ENCODE measurements at regions not wholly inside any gene's neighbourhood (a gene's known extent, or its start where the extent isn't known, plus 50 kb on each side); places are given as distances from the start of the nearest gene placed in this dataset.

GRCh38 chr5:104941030-104941645 lies 1378.5 kb upstream of the NUDT12 start:
- no peak overlapping the region for H2BK15ac ChIP-seq (ENCODE audit: low read depth, low read length)
- no peaks in the 10 kb centered on the region for H3K36me3 ChIP-seq (ENCODE audit: control insufficient read depth, insufficient read depth, low read length)
- no peak overlapping the region for H3K18ac ChIP-seq (ENCODE audit: low read depth, low read length)
- no peak for DNase-seq
- no peaks in the 10 kb centered on the region for H3K4me1 ChIP-seq (ENCODE audit: control insufficient read depth, insufficient read depth, low read length)
- H3K23ac ChIP-seq (ENCODE audit: low read depth, low read length): no peak overlapping the region
- ChIA-PET CTCF (no interaction called here), POLR2A (ENCODE audit: unreplicated experiment) (no interaction called here)
- no peak overlapping the region for H2BK5ac ChIP-seq (ENCODE audit: low read depth, low read length, poor library complexity, severe bottlenecking)
- H3K9me1 ChIP-seq (ENCODE audit: insufficient read depth, low read length): no peaks in the 10 kb centered on the region
- no peak overlapping the region for H3K4me2 ChIP-seq (ENCODE audit: low read depth, low read length)
- H3K27ac ChIP-seq (ENCODE audit: insufficient read depth, low read length): no peak overlapping the region
- no peaks in the 10 kb centered on the region for H3K79me1 ChIP-seq (ENCODE audit: low read depth in 1 of 2, low read length in 2 of 2)
- H3K9me3 ChIP-seq (ENCODE audit: control insufficient read depth, insufficient read depth, low read length): no peaks in the 10 kb centered on the region
- in situ Hi-C loops (cut with MboI; ENCODE audit: low sequenced_read_pairs) (no loop called here), intact Hi-C loops (cut with micrococcal nuclease) (no loop called here), dilution Hi-C loops (cut with HindIII; ENCODE audit: low sequenced_read_pairs, unreplicated experiment) (no loop called here)
- H2AK9ac ChIP-seq (replicated peaks; ENCODE audit: low read depth, low read length, poor library complexity): no peak overlapping the region
- H3K9ac ChIP-seq (ENCODE audit: low read depth, low read length): no peak overlapping the region
- TF ChIP-seq MXI1 (IDR thresholded peaks at IDR 0.05; ENCODE audit: borderline replicate concordance, low read depth, low read length) (no peak), CHD1 (IDR thresholded peaks at IDR 0.05; ENCODE audit: low read depth, low read length) (no peak), BHLHE40 (IDR thresholded peaks at IDR 0.05; ENCODE audit: low read depth, low read length) (no peak), FOS (IDR thresholded peaks at IDR 0.05; ENCODE audit: low read depth, low read length) (no peak), ELK1 (IDR thresholded peaks at IDR 0.05; ENCODE audit: borderline replicate concordance, low read depth, low read length) (no peak), SMC3 (IDR thresholded peaks at IDR 0.05; ENCODE audit: low read depth, low read length) (no peak), MAFK (IDR thresholded peaks at IDR 0.05; ENCODE audit: low read depth, low read length) (no peak), CTCF (conservative IDR thresholded peaks at IDR 0.05; ENCODE audit: low read depth, low read length) (no peak), POLR2A (IDR thresholded peaks at IDR 0.05; ENCODE audit: low read depth, low read length) (no peak)
- no peak overlapping the region for H2BK120ac ChIP-seq (ENCODE audit: low read depth, low read length)
- no peak overlapping the region for H3K4ac ChIP-seq (ENCODE audit: low read depth, low read length)
- no TSS peak for BruUV-seq (replicated peaks)
- no peaks in the 10 kb centered on the region for H3K27me3 ChIP-seq (ENCODE audit: control insufficient read depth, insufficient read depth, low read length)
- no peak overlapping the region for H2AFZ ChIP-seq (replicated peaks; ENCODE audit: low read length, poor library complexity)
- H2BK20ac ChIP-seq (ENCODE audit: low read depth, low read length): no peak overlapping the region
- H4K5ac ChIP-seq (ENCODE audit: low read depth, low read length): no peak overlapping the region
- no peak overlapping the region for H3K14ac ChIP-seq (replicated peaks; ENCODE audit: low read depth, low read length)
- no peak overlapping the region for H2AK5ac ChIP-seq (ENCODE audit: low read depth, low read length)
- 67% methylated on average over 2 of the region's 2 CpGs; no CpG with 5 or more reads in 1 of the 2 experiments for WGBS, 2 experiments (ENCODE audit: extremely low coverage in 2 of 2, insufficient read length in 1 of 2)
- no peak overlapping the region for H3K56ac ChIP-seq (ENCODE audit: extremely low read depth, insufficient read depth, low read length)
- H3K4me3 ChIP-seq (ENCODE audit: insufficient read depth, low read depth, low read length): no peak overlapping the region
- ATAC-seq (ENCODE audit: low read depth): no peak
- no peak overlapping the region for H4K8ac ChIP-seq (ENCODE audit: low read depth in 2 of 2, low read length in 2 of 2)
- H4K91ac ChIP-seq (ENCODE audit: insufficient read depth, low read depth, low read length): no peak overlapping the region
- no peaks in the 10 kb centered on the region for H4K20me1 ChIP-seq (ENCODE audit: insufficient read depth, low read length)

Measured in IMR-90 (cell line).